Amniotic stem cell (primary cell): ENCODE measurements at regions not wholly inside any gene's neighbourhood (a gene's known extent, or its start where the extent isn't known, plus 50 kb on each side); places are given as distances from the start of the nearest gene placed in this dataset.

Experiments used
- DNase-seq: peaks from one replicate; lab custom pipeline; 2025; lab: John Stamatoyannopoulos, UW

DNA sequence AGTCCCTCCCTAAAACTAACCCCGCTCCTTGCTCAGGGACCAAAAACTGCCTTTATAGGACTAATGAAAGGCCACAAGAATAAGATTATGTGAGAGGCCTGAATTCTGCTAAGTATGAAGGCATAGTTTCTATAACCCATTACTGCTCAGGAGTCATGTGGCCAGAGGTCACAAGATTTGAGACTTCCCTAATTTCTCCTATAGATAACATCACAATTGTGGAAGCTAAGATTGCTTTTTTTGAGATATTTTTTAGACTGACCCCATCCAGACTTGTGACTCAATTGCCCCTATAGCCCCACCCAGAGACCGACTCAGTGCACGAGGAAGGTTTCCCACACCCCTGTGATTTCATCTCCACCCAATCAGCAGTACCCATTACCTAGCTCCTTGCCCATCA, 504.1 kb upstream of the GOT2 start:
- no peak for DNase-seq

DNA sequence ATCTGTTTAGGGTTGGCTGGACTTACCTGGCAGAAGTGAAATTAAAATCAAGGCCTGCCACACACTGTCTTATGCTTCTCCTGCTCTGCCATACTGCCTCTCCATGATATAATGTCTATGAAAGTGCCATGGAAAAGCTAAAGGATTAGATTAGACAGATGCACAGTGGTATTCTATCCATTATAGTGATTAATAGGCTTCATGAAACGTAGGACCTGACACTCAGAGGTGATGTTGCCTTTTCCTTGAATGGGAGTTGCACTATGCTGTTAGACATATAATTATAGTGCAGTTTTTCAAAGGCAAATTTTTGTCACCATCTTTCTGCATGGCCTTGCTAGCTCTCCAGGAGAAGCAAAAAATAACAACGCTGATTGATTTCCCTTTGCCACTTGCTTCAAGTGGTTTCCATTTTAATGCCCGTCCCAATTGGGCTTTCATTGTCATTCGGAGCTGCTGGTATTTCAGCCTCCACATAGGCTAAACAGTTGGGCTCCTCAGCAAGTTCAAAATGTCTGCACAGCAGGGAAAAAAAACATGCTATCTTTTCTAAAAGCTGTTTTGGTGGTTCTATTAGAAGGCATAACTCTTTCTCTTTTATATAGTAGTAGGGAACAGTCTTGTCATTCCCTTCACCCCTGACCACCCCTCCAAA, 502.8 kb upstream of the GOT2 start:
- no peak for DNase-seq

DNA sequence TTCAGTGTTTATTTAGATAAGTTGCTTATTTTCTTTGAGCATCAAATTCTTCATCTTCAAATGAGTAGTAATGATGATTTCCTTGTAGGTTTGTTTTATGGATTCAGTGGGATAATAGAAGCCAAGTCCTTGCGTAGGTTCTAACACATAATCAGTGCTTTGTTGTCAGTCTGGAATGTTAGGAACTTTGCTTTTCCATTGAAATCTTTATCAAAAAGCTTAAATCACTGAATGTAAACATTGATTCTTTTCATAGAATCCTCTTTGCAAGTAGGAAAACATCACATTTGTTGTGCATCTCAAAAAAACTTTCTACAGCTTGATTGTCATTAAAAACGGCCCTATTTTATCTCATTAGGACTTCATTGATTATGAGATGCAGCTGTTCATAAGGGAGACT, 490.3 kb upstream of the GOT2 start:
- no peak for DNase-seq

DNA sequence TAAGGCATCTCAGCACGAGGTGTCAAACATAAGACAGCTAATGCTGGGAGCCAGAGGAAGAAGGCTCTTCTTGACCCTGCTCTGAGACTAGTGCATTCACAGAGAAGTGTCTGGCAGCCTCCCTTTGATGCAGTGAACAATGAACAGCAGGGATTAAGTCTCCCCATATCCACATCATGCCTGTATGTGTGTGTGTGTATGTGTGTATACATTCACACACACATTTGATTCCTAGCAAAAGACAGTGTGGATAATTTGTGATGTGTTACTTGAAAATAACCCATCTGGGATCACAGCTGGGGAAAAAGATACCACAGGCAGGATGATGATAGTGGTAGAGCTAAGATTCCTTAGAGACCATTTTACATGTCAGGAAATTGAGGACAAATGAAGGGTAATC, 485.9 kb upstream of the GOT2 start:
- no peak for DNase-seq

DNA sequence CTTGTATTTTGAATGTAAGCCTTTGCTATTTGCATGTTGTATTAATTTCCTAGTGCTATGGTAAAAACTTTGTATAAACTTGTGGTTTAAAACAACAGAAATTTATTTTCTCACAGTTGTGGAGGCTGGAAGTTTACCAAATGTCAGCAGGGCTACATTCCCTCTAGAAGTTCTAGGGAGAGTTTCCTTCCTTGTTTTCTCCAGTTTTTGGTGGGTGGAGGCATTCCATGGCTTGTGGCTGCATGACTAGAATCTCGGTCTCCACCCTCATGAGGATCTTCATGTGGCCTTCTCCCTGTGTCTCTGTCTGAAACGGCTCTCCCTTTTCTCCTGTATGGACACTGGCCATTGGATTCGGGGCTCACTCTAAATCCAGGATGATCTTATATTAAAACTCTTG, 482.2 kb upstream of the GOT2 start:
- DNase-seq, result no peak

DNA sequence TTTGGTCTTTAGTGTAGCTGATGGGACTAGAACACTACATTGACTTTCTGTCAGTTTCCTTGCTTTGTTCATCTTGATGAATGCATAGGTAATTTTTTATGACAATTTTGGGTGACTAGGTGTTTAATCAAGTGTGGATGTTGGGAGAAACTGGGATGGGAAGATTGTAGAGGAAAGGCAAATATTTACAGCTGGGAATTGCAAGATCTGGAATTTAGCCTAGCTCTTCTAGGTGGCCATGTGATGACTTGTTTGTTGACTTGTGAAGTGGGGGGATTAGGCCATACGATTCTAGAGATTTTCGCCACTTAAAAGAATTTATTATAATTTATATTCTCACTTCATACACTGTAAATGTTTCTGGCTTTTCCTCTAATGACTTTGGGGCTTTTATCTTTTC, 480.3 kb upstream of the GOT2 start:
- DNase-seq, result no peak

DNA sequence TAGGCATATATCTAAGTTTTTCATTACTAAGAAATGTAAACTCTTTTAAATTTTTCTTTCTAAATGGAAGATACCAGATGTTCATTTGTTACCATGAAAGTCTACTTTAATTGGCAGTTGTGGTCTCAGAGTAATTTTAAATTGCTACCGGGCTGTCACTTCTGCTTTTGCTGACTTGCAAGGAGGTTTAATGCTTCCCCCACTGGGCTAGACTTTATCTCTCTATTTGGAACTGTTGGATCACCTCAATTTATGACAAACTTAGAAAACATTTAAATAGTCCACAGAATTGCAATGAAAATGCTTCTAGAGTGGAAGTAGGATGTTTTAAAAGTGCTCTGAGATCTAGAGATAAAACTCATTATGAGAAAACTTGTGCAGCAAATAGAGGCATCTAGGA, 479.8 kb upstream of the GOT2 start:
- DNase-seq, result no peak

DNA sequence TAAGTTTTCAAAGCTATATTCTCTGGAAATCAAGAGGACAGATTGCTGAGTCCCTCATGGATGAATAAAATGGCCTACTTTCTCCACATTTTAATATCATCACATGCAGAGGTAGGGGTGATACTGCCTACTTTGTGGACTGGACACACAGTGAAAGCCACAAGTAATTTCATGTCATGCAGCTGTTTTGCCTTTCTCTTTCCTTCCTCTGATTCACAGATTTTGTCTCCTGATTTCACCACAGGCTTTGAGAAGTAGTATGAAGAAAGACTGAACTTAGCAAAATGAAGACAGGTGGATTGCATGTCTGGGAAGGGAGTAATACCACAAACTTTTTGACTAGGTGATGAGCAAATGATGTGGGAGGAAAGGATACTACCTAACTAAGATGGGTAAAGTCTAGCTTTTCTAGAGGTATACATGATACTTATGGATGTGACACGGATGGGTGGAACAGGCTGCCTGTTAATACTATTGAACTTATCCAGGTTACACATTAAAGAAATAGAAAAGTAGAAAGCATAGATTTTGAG, 478.4 kb upstream of the GOT2 start:
- no peak for DNase-seq

DNA sequence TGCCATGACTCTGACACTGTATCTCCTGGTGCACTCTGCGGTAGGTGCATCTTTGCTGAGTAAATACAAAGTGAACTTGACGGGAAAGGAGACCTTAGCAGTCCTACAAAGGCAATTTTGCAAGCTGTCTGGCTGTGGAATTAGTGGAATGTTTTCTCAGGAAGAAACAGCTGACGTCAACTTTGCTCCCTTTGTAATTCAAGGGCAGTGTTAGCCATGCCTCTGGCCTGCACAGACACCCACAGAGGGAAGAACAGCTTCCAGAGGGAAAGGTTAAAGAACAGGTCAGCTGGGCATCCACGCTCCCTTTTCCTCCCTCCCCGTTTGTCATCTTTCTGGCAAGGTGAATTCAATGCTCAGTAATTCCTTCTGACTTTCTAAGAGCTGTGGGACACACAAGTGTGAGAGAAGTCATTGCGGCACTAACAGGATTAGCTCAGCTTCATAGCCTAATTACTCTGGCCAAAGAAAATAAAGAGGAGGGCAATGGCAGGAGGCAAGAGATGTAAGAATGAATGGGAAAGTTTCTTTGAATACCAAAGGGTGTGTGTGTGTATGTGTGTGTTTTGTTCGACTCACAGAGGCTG, 476.9 kb upstream of the GOT2 start:
- no peak for DNase-seq

DNA sequence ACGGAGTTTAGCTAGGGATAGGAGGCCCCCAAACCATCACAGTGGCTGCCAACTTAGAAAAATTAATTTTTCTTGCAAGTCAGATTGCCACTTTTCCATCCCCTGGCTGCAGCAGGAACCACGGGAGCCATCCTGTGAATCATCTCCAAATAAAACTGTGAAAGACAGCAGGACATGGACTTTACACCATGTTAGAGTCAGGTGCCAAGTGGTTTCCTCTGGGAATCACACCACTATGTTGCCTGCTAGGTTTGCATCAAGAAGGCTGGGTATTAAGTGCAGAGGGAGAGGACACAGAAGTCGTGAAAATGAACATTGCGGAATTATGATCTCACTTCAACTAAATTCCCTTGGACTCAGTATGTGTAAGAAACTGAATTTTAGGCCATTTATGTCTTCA, 471.3 kb upstream of the GOT2 start:
- DNase-seq, result no peak

DNA sequence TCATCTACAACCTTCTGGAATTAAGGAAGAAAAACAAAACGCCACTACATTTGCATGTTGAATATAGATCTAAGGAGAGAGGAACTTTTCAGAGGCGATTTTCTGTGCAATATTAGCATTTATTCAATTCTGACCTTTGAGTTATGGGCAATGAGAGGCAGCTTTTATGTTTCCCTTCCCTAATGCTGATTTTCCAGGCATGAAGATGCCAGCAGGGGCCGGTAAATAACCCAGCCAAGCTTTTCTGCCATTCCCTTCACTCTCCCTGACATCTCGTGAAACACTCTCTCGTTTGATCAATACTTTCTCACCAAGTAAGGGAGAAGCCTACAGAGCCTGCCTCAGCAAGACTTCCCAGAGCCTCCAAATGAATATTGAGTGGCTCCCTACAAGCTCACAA, 470.5 kb upstream of the GOT2 start:
- DNase-seq, result no peak

DNA sequence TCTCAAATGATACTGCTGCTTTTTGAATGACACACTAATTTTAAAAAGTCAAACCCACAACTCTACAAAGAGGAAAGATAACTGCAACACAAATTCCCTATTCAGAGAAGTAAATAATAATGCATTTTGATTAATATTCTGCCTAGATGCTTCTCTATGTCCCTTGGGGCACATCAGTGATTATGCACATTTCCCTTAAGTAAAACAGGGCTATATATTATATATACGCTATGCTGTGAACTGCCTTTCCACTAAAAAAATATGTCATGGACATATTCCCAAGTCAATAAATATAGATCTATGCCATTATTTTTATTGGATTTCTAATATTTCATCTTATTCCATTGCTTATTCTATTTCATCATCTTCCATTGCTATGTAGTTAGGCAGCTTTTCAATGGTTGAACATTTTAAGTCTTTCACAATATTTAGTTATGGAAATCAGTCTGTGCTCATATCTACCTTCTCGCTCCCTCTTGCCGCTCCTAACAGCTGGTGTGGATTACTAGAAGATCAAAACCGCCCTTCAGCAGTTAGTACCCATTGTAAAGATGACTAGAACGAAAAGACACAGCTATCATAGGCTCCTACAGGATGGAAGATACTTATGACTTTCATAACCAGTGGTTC, 468.2 kb upstream of the GOT2 start:
- no peak for DNase-seq

DNA sequence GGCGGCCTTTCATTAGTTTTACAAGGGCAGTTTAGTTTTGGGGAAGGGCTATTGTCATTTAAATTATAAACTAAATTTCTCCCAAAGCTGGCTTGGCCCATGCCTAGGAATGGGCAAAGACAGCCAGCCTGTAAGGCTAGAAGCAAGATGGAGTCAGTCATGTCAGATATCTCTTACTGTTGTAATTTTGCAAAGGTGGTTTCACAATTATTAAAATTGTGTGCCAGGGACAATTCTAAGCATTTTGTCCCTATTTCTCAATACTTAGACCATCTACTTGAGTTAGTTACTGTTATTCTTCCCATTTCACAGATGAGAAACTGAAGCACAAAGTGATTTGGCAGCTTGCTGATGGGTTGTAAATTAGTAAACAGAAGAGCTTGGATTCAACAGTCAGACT, 467.7 kb upstream of the GOT2 start:
- DNase-seq, result no peak

DNA sequence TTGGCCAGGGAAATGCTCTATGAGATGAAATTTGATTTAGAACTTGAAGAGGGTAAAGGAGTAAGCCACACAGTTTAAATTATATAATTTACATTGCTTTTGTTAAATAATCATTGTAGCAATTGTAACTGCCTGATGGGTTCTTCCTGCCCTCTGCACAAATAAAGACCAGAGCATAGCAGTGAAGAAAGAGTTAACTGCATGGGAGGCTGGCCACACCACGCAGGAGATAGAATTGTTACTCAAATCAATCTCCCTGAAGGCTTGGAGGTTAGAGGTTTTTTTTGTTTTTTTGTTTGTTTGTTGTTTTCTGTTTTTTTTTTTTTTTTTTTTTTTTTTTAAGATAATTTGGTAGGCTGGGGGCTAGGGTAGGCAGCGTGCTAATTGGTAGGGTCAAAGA, 467.0 kb upstream of the GOT2 start:
- no peak for DNase-seq

DNA sequence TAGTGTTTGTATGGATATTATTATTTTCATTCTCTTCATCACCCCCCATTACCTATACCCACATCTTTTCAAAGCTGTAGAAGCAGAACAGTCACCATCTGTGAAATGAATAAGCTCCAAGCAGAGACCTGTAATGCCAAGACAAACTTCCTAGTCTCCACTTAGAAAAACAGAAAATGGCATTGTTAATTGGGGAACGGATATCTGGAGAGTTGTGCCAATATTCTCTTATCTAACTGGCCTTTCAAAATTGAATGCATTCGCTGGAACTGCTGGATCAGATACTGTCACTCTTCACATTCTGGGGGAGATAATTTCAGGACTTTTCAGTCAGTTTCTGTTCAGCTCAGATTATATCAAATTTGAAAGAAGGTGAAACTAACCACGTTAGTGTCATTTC, 464.4 kb upstream of the GOT2 start:
- DNase-seq, result no peak

DNA sequence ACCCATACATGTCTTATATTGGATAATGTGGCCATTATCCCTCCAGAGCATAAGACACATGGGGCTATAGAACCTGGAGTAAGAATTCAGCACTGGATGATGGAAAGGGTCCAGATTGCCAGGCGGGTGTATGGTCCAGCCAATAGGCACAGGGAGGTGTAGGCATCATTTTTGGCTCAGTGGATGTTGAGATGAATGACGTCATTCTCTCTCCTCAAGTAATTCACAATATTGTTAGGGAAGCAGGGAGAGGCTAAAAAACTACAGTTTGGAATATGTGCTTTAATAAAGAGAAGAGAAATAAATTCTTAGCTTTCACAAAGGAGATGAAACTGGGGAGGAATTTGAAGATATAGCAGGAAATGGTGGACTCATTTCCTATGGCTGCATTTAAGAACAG, 461.1 kb upstream of the GOT2 start:
- no peak for DNase-seq

DNA sequence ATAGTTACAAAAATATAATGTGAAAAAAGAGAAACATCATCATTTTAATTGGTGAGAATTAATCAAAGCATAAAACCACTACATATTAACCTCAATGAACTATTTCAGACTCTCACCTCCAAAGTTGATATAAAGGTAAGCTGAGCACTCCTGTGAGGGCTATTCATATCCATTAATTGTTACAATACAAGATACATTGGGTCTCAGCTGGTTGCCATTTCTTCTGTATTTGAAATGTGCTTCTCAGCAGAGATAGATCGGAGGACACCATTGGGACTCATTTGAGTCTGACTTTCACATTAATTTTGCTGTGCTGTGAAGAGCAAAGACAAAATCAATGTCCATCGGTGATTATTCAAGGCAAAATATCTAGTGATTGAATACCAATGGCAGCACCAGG, 459.5 kb upstream of the GOT2 start:
- DNase-seq, result no peak

DNA sequence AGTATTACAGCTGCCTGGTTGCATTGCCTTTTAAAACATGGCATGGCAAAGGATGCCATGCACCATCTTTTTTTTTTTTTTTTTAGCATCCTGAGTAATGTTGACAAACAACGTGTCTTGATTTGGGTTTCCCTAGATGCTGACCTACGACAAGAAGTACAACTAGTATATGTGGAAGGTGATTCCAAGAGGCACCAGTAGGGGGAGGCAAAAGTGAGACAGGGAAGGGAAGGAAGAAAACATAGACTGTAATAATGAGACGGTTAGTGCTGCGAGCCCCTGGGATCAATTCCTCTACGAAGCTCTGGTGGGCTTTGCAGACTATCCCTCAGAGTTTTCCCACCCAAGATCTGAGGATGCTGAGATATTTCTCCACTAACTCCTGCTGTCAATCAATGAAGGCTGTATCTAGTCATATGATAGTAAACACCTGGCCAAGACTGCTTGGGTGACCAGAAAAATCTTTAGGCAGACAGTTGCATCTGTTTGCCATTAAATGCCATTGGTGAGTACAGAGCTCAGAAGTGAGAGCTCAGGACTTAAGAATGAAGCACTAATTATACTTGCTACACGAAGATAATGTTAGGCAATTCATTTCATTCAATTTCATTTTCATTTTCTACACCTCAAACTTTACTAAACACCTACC, 458.6 kb upstream of the GOT2 start:
- DNase-seq, result no peak

DNA sequence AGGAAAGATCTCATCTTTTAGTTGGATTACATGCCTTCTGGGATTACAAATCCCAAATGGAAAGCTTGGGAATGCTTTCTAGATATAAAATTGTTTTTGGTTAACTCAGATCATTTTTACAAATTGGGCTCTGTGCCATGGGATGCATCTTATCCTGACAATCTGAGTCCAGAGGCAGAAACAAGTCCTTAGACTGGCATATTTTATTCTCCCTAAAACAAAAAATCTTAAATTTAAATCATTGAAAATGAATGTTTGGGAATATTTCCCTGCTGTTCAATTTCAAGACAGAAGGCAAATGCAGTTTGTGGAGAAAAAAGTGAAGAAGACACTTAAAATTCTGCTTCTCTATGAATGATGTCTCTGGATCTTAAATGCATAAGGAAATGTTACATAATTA, 456.6 kb upstream of the GOT2 start:
- no peak for DNase-seq

DNA sequence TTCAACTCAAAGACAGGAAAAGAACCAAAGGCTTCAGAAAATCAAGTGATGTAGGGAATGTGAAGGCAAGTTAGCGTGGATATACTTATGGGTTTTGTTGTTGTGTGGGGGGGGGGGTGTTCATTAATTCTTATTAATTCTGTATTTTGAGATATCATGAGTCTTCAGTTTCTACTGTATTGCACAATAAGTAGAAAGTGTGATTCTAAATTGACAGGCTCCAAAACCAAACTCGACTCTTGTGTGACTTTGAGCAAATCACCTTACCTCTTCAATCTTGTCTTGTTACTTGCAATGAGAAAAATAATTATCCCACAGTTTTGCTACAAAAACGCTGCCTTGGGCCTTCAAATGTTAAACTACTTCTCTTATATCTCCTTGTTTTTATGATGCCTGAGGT, 453.9 kb upstream of the GOT2 start:
- no peak for DNase-seq

DNA sequence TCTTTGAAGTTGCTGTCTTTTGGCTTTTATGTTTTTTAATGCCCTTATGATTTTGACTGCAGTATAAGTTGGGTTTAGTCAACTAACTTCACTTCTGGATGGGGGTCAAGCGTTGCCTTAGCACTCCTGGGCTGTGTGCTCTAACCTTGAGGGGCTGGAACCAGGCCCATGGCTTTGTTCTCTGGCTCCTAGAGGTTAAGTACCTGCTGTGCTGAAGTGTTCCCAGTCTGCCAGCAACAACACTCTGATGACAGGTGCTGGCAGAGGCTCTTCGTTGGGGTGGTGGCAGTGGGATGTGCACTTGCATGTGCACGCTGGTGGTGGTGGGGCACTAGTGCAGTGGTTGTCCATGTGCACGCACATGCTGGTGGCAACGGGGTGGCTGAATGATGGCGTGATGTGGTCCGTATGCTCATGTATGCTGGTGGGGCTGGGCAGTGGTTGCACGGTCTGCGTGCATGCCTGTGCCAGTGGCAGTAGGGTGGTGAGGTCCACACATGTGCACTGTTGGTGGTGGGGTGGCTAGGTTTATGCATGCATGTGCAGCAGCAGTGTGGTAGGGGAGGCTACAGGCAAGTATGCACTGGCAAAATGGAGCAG, 447.8 kb upstream of the GOT2 start:
- no peak for DNase-seq

DNA sequence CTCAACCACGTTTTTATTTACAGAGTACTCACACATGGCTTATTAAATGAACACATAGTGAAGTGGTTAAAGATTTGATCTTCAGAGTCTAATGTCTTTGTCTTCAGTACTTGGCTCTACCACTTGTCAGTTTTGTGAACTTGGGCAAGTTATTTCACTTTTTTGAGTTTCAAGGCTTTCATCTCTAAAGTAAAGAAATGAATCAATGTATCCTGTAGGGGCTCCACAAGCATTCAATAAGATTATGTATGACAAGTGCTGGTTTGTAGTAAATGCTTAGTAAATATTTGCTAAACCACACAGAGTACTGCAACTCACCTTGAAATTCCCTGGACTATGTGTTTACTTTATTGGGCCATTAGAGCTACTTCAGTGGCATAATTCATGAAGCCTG, 446.0 kb upstream of the GOT2 start:
- no peak for DNase-seq
